ENCODE measurements at regions not wholly inside any gene's neighbourhood (a gene's known extent, or its start where the extent isn't known, plus 50 kb on each side); places are given as distances from the start of the nearest gene placed in this dataset.

DNA sequence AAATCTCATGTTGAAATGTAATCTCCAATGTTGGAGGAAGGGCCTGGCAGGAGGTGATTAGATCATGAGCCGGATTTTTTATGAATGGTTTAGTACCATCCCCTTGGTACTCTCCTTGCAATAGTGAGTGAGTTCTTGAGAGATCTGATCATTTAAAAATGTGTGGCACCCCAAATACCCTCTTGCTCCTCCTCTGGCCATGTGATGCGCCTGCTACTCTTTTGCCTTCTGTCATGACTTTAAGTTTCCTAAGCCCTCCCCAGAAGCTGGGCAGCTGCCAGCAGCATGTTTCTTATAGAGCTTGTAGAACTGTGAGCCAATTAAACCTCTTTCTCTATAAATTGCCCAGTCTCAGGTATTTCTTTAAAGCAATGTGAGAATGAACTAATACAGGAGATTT, 72.6 kb upstream of the FIGN start:
- DNase-seq = no peak

- no peak for DNase-seq
Measured at GRCh38 chr2:163802284-163802683, 66.5 kb upstream of the FIGN start.

GRCh38 chr2:163801486-163801885, 65.7 kb upstream of the FIGN start:
- no peak for DNase-seq

- no peak for DNase-seq
Measured at GRCh38 chr2:163800951-163801381, 65.2 kb upstream of the FIGN start.

- no peak for DNase-seq
Measured at GRCh38 chr2:163799807-163800206, 64.0 kb upstream of the FIGN start.

DNA sequence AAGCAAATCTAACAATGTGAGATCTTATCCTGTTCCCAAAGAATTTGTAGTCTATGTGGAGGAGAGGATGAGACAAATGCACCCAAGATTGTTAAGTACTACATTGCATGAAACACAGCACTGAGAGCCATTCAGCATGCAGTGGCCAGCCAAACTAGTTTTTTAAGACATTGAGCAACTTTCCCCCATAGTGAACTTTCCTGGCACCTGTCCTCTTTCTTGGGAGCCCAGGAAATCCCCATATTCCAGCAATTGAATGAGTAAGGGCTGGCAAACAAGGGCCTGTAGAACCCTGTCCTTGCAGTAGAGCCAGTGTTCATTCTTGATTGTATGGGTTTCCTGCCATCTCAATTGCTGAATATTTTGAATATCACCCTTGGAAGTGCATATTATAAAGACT, 58.8 kb upstream of the FIGN start:
- no peak for DNase-seq
